Right ventricle myocardium inferior (tissue), 1 donor: ENCODE measurements at regions not wholly inside any gene's neighbourhood (a gene's known extent, or its start where the extent isn't known, plus 50 kb on each side); places are given as distances from the start of the nearest gene placed in this dataset.
A peak's percentile ranks its signal among the peaks of the same experiment; 100 is the strongest.

ENCODE experiments used
- ATAC-seq: fragments of 200-7000 bp; cut with Tn5 transposase; one replicate; pipeline ENCODE4 v1.9.1; 2020; ENCODE audit warnings: mild to moderate bottlenecking, moderate library complexity
- DNase-seq: peaks from one replicate; pipeline ENCODE4 v3.0.0; 2021; ENCODE audit errors: missing footprints
- intact Hi-C: fragments of 100-400 bp; cut with DNase I; formaldehyde crosslinking; loops from one replicate; pipeline ENCODE4 v1.11.0; 2022
- donor health status: DM: no; HTN: yes; CAD: no; lungs with severe emphysema.

DNA sequence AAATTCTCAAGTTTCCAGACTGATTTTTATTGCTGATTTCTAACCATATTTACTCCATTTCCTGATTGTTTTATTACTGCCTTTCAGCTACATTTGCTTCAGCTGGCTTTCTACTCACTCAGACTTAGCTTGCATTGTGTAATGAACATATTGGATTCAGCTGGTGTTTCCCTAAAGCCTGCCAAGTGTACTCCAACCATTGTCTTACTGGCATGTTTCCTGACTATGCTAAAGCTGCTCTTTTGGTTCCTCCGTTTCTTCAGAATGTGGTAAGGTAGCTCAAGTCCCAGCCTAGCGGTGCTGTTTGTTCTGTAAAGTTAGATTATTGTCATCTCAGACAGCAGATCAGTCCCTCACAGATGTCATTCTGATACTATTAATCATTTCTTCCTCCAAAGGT, 53.1 kb upstream of the GLRA2 start:
- ATAC-seq, result peak; percentile 48
- DNase-seq, result no peak

DNA sequence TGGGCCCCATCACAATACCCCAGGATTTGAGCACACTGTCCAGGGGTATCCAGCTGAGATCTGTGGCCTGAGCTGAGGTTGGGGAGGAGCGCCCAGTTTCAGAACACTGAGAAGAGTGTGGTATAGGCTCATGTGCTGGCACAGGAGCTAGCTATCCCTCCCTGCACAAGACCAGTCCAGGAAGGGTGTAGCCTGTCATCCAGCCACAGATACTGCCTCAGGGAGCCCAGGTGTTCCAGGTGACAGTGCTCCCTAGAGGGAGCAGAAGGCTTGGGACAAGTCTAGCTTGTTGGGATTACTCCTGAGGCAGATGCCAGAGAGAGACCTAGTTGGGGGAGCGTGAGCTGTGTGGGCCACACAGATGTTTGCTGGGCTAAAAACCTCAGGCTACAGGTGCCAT, 79.6 kb upstream of the GLRA2 start:
- ATAC-seq (no peak), DNase-seq (no peak)
- intact Hi-C loops, result no loop called here

More for the DNA sequence above, 53.1 kb upstream of the GLRA2 start:
- intact Hi-C loops, result no loop called here

DNA sequence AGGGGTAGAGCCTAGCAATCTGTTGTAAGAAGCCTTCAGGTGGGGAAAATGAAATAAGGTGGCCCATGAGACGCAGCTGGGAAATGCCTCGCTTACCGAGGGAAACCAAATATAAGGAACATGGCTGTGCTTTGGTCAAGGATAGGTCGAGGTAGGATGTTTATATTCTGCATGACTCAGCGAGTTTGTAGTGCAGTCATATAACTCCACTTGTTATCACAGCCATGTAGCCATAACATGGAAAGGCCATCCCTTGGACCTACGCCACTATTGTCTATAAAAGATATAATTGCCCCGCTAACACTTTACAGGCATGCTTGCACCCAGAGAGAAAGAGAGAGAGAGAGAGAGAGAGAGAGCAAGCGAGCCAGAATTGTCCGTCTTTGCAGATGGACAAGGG, 80.9 kb upstream of the GLRA2 start:
- no peak for DNase-seq
- ATAC-seq, result no peak
- intact Hi-C loops, result no loop called here

DNA sequence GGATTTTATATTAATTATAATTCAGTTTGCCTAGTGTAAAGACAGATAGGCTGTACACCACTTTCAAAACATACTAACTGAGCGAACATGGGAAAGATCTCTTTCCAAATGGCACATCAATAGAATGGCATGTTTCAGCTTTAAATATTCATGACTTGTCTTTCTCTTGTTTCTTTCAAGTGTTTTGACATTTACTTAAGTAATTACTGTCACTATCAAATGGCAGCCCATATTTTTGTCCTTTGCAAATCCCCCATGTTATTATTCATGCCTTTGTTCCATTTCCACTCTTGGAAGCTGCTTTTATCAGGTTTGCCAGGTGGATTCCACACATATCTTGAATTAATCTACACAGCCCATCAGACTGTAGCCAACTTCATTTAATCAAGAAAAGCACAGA, 89.2 kb upstream of the GLRA2 start:
- no peak for ATAC-seq
- intact Hi-C loops, result no loop called here
- no peak for DNase-seq

DNA sequence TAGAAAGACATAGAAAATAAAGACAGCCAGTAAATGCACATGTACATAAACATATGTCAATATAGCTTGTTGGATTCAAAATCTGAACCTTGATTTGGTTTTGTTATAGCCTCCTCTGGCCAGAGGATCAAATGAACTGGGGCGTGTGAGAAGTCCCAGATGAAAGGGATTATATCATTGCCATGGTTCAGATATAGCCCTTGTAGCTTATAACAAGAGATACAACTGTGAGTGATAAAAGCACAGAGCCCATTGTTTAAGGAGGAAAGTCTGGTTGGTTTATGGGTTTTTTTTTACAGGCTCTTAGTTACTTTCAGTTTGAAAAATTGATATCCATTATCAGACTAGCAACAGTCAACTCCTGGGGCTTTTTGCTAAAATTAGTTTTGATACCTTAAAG, 101.7 kb upstream of the GLRA2 start:
- ATAC-seq, result no peak
- DNase-seq, result no peak
- intact Hi-C loops, result no loop called here

DNA sequence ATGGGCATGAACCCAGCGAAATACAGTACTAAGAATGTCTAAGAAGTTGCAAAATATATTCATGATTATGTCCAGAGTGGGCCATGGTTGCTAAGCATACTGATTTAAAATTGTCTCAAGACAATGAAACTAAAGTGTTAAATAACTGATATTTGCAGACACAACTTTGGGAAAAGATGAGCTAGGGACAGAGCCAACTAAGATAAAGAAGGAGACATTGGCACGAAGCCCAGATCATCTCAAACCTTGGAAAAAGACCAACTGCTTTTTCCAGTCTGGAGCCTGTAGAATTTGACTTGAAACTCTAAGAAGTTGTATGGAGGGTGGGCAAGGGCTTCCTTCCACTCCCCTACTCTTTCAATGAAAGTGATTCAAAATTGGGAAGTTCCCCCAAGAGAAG, 108.5 kb upstream of the GLRA2 start:
- intact Hi-C loops, result no loop called here
- no peak for ATAC-seq

DNA sequence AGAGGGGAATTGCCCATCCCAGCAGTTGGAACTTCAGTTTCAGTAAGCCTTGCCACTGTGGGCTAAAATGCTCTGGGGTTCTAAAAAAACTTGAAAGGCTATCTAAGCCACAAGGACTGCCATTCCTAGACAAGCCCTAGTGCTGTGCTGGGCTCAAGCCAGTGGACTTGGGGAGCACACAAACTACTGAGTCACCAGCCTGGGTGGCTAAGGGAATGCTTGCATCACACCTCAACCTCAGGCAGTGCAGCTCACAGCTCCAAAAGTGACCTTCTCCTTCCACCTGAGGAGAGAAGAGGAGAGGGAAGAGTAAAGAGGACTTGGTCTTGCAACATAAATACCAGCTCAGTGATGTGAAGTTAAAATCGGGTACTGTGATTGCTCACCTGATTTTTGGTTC, 116.7 kb upstream of the GLRA2 start:
- no peak for ATAC-seq
- intact Hi-C loops, result no loop called here
- no peak for DNase-seq

More for the DNA sequence above, 108.5 kb upstream of the GLRA2 start:
- no peak for DNase-seq

DNA sequence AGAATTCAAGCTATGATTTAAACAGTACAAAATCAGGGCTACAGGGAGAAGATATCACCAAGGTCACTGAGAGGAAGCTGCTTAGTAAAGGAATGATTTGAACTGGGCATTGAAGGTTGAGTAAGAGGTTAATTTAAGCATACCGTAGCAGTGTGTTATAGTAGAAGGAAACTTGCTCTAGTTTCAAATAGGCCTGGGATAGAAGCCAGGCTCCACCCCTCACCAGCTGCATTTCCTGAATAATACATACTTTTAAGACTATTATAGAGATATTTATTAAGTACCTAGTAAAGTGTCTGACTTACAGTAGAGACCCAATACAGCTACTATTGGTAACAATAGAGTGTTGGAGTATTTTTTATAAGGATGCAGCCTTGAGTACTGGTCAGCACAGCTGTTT, 118.0 kb upstream of the GLRA2 start:
- DNase-seq (no peak), ATAC-seq (no peak)
- intact Hi-C loops, result no loop called here

DNA sequence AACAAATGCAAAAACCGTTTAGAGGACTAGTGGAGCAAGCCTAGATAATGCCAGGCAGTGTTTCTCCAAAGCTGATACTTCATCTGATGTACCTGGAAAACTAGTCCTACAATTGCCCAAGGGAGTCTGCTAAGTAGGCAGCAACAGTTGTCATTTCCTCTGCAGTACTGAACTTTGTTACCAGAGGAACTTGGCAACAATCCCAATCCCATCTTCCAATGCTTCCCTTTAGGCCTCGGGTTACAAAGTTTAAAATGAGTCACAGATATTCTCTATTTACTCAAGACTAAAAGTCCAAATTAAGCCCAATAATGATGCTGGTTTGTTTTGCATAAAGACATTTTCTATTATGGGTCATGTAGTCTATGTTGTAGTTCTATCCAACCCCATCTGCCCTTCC, 120.0 kb upstream of the GLRA2 start:
- ATAC-seq (no peak), DNase-seq (no peak)
- intact Hi-C loops, result no loop called here

DNA sequence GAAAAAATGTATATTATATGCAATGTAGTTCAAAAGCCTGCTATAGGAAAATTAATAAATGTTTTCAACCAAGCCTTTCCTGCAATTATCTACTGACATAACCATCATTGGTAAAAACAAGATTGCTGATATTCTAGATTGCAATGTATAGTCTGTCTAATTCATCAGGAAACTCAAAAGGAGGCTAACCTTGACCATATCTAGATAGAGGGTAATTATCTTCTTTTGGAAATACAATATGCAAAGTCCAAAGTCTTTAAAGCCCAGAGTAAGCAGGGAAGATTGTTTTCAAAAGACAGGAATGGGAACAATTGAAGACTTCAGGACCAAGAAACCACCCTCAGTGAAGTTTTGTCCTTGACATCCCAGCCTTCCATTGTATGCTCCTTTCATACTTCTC, 123.1 kb upstream of the GLRA2 start:
- intact Hi-C loops, result no loop called here
- no peak for DNase-seq
- ATAC-seq, result no peak

DNA sequence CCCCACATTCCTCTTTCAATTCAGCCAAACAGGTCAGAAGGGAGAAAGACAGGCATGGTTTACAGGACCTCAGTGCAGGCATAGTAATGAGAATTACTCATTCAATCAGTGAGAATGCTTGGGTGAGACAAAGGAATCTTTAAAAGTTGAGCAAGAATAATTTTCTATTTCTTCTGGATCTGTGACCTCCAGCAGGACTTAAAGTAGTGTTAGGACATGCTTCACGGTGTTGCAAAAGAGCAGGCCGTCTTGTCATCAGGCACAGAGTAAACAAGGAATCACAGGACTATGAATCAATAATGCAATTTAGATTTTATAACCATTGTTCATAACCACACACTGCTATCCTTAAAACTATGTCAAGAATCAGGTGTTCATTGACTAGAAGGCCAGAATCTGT, 130.6 kb upstream of the GLRA2 start:
- DNase-seq (no peak), ATAC-seq (no peak)
- intact Hi-C loops, result no loop called here

DNA sequence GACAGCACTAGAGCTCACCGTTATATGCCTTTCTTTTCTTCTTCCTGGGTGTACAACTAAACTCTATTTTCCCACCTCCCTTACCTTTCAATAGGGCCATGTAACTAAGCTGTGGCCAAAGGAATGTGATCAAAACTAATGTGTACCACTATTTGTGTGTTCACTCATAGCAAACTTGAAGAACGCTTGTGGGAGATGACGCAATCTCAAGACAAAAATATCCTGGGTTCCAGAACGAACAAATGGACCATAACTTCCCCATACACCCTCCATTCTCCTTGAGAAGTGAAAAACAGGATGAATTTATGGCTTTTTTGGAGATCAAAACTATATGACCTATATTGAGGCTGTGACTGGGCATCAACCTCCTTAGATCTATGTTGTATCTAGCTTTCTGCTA, 139.7 kb upstream of the GLRA2 start:
- intact Hi-C loops, result no loop called here
- no peak for ATAC-seq

DNA sequence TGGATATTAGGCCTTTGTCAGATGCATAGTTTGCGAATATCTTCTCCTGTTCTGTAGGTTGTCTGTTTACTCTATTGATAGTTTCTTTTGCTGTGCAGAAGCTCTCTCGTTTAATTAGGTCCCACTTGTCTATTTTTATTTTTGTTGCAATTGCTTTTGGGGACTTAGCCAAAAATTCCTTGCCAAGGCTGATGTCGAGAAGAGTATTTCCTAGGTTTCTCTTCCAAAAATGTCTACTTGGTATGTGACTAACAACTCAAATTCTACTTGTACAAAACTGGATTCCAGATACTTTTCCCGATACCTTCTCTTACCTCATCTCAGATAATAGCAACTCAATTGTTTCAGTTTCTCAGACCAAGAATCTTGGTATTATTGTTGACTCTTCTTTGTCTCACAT, 142.4 kb upstream of the GLRA2 start:
- DNase-seq (no peak), ATAC-seq (no peak)
- intact Hi-C loops, result no loop called here

More for the DNA sequence above, 139.7 kb upstream of the GLRA2 start:
- DNase-seq, result no peak

DNA sequence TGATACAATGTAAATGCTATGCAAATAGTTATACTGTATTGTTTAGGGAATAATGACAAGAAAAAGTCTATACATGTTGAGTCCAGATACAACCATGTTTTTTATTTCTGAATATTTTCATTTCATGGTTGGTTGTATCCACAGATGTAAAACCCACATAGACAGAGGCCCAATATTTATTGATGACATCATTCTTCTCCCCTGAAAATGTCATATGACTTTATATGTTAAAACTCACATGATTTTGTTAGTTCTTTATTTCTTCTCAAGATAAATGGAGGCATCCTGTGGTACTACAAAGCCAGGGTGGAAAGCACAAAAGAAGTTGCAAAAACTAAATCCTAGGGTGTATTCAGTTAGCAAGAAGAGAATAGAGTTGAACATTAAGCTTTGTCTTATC, 149.3 kb upstream of the GLRA2 start:
- intact Hi-C loops, result no loop called here
- no peak for ATAC-seq
- no peak for DNase-seq

DNA sequence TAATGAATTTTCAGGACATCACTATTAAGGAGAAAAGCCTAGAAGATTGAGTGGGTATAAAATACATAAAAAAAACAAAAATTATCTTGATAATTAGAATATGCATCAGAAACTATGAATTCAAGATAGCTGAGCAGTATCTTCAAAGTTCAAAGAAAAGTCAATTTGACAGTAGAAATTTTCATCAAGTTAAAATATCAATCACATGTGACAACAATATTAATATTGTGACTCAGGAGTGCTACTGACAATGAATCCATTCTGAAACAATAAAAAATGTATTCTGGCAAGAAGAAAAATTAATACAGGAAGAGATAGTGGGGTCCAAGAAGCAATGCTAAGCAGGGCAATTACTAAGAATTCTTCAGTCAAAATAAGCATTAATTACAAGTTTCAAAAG, 151.9 kb upstream of the GLRA2 start:
- ATAC-seq (no peak), DNase-seq (no peak)
- intact Hi-C loops, result no loop called here

DNA sequence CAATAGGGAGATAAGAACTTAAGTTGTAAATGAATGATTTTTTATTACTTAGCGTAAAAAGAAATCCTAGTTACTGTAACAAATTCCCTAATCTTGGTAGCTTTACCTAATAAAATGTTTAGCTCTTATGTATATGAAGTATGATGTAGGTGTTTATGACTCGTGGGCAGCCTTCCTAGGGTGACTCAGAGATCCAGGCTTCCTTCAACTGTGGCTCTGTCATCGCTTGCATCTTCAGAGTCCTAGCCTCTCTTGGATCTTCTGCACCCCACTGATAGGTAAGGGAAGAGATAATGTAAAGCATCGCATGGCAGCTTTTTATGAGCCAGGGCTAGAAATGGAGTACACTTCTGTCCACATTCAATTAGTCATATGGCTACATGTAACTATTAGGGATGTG, 165.6 kb upstream of the GLRA2 start:
- ATAC-seq (no peak), DNase-seq (no peak)
- intact Hi-C loops, result no loop called here

DNA sequence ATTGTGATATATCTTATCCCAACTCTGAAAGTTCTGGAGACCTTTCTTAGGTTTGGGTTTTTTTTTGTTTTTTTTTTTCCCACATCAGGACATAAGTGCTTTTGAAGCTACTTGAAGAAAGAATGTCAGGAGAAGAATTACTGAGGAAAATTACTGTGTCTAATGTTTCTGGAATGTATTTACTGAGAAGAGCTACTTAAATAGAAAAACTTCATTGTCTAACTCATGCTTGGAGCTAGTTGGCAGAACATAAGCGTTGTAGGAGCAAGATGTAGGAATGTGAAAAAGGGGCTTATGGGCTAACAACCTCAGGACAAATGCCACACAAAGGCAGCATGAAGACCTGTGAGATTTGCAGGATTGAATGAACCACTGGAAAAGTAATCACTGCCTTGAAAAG, 166.6 kb upstream of the GLRA2 start:
- ATAC-seq (no peak), DNase-seq (no peak)
- intact Hi-C loops, result no loop called here

DNA sequence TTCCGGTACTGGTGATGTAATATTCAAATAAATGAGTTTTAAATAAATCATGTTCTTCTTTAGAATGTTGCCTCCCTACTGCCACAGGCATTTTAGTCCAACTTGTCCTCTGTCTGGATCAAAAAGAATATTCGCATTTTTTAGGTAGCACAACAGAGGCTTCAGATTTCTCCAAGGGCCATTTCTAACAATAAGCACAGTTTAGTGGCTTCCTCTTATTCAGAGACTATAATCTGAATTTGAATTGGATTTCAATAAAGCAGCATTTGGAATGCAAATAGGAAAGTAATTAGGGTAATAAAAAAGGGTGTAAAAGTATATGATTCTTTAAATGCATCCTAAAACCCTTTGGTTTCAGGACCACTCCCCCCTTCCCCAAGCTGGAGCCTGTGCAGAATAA, 167.9 kb upstream of the GLRA2 start:
- no peak for ATAC-seq
- intact Hi-C loops, result no loop called here

DNA sequence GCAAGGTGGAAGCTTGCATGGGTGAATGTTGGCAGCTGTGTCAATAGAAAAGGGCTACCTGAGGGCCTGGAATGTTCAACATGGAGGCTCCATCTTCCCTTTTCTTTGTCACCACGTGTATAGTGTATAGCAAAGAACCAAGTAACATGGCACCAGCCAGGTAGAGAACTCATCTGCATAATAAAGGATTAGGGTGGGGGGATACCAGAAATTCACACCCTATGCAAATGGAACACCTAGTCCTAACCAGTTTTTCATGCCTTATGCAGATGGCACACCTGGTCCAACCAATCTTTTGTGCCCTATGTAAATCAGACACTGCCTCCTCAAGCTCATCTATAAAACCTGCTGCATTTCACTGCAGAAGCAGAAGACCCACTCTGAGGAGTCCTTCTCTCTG, 169.6 kb upstream of the GLRA2 start:
- DNase-seq, result no peak
- ATAC-seq, result no peak
- intact Hi-C loops, result no loop called here

More for the DNA sequence above, 167.9 kb upstream of the GLRA2 start:
- no peak for DNase-seq

DNA sequence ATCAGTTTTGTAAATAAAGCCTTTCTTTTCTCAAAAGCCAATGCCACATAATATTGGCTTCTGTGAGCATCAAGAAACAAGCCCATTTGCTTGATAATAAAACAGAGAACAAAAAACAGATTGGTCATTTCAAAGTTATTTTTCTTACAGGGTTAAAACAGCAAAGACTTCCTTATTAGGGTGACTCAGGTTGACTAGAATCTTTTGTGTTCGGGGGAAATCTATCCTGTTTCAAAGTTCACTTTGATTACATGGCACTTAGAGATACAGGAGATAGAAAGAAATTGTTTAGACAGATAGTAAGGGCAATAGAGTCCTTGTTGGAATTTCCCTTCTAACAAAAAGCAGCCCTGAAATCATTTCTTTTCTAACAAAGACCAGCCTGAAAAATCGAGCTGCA, 170.0 kb upstream of the GLRA2 start:
- no peak for ATAC-seq
- intact Hi-C loops, result no loop called here
- no peak for DNase-seq

DNA sequence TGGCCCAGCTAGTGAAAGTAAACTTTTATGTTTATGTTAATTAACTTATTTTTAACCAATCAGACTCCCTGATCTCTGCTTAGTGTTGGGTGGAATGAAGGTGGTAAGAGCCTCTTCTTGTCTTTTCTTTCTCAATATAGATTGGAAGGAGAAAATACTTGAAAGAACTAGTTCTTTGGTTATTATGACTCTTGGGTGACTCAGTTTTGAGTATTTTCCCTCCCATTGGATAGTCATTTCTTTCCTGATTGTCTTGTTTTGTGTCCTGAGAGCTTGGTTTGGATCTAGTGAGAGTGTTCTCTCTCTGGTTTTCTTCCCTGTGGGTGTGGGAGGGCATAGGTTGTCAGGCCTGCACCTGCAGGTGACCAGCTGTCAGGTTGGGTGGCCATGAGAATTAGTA, 172.0 kb upstream of the GLRA2 start:
- ATAC-seq, result no peak
- intact Hi-C loops, result no loop called here
- DNase-seq, result no peak

DNA sequence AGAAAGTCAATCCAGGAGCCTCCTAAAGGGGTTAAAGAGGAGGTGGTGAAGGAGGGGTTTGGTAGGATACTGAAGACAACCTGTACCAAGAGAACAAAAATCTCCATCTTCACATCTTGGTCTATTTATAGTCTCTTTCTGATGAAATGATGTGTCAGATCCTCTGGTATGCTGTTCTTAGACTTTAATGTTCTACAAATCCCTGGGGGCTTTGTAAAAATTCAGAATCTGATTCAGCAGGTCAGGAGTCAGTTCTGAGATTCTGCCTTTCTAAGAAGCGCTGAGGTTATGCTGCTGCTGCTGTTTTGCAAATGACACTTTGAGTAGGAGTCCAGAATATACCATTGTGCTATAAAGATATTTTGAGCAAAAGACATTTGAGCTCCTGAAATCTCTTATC, 172.9 kb upstream of the GLRA2 start:
- no peak for ATAC-seq
- intact Hi-C loops, result no loop called here

More for the DNA sequence above, 172.9 kb upstream of the GLRA2 start:
- DNase-seq, result no peak
